Astrocyte (in vitro differentiated cells and primary cell): ENCODE measurements at regions not wholly inside any gene's neighbourhood (a gene's known extent, or its start where the extent isn't known, plus 50 kb on each side); places are given as distances from the start of the nearest gene placed in this dataset.

Source experiments
- EZH2 ChIP-seq: IDR thresholded peaks from 2 replicates; pipeline ENCODE4 v1.6.1; 2012; ENCODE audit warnings: mild to moderate bottlenecking, low read length, inconsistent platforms; ENCODE audit not compliant: insufficient read depth
- TF ChIP-seq, protein P1 (sequence below): IDR thresholded peaks from 2 replicates; pipeline ENCODE4 v1.5.1; 2011; ENCODE audit warnings: low read depth, mild to moderate bottlenecking, inconsistent platforms, low read length, moderate library complexity; ENCODE audit not compliant: insufficient read depth

DNA sequence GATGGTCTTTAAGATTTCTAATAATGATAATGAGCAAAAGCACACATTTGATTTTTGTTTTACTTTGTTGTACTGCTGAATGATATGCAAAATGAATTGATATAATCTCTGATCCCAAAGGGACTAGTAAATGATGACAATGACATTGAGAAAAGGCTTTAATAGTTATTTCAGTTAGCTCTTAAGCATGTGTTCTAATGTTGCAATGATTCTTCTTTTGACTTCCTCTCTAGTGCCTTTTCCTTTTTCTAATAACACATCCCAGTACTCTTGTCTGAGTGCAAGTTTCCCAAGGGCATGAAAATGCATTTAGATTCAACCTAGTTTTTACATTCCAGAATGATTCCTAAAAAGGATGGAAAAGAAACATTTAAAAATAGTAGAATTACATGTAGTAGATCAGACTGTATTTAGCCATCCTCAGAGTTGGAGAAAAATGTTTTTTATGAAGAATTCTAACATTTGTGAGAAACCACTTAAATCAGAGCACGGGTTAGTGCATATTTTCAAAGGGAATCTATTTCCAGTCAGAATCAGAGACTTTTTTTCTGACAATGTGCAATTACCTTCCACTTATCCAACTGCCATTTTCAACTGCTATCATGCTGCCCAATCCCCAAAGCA, 508.8 kb downstream of the C4orf33 start:
- TF ChIP-seq, protein P1, sequence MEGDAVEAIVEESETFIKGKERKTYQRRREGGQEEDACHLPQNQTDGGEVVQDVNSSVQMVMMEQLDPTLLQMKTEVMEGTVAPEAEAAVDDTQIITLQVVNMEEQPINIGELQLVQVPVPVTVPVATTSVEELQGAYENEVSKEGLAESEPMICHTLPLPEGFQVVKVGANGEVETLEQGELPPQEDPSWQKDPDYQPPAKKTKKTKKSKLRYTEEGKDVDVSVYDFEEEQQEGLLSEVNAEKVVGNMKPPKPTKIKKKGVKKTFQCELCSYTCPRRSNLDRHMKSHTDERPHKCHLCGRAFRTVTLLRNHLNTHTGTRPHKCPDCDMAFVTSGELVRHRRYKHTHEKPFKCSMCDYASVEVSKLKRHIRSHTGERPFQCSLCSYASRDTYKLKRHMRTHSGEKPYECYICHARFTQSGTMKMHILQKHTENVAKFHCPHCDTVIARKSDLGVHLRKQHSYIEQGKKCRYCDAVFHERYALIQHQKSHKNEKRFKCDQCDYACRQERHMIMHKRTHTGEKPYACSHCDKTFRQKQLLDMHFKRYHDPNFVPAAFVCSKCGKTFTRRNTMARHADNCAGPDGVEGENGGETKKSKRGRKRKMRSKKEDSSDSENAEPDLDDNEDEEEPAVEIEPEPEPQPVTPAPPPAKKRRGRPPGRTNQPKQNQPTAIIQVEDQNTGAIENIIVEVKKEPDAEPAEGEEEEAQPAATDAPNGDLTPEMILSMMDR = no peak
- no peak for TF ChIP-seq EZH2
